ENCODE measurements at regions not wholly inside any gene's neighbourhood (a gene's known extent, or its start where the extent isn't known, plus 50 kb on each side); places are given as distances from the start of the nearest gene placed in this dataset.

GRCh38 chr10:85238676-85239075 is 910.3 kb downstream of the CCSER2 start:
- Histone ChIP-seq H3K9me3 (no peaks in the 10 kb centered on the region), H3K4me3 (no peak overlapping the region), H3K27ac (no peak overlapping the region), H3K36me3 (no peaks in the 10 kb centered on the region), H3K27me3 (ENCODE audit: low read depth) (no peaks in the 10 kb centered on the region), H3K4me1 (no peaks in the 10 kb centered on the region)
- ATAC-seq (no peak), DNase-seq (no peak)
- TF ChIP-seq, protein P1, sequence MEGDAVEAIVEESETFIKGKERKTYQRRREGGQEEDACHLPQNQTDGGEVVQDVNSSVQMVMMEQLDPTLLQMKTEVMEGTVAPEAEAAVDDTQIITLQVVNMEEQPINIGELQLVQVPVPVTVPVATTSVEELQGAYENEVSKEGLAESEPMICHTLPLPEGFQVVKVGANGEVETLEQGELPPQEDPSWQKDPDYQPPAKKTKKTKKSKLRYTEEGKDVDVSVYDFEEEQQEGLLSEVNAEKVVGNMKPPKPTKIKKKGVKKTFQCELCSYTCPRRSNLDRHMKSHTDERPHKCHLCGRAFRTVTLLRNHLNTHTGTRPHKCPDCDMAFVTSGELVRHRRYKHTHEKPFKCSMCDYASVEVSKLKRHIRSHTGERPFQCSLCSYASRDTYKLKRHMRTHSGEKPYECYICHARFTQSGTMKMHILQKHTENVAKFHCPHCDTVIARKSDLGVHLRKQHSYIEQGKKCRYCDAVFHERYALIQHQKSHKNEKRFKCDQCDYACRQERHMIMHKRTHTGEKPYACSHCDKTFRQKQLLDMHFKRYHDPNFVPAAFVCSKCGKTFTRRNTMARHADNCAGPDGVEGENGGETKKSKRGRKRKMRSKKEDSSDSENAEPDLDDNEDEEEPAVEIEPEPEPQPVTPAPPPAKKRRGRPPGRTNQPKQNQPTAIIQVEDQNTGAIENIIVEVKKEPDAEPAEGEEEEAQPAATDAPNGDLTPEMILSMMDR (IDR thresholded peaks at IDR 0.05): no peak
- intact Hi-C loops (cut with DNase I): no loop called here

- H3K4me1 ChIP-seq: no peaks in the 10 kb centered on the region
- ATAC-seq (no peak), DNase-seq (no peak)
- H3K9me3 ChIP-seq: no peaks in the 10 kb centered on the region
- no peak overlapping the region for H3K27ac ChIP-seq
- H3K4me3 ChIP-seq: no peak overlapping the region
- TF ChIP-seq, protein P1 (IDR thresholded peaks at IDR 0.05): no peak
- H3K36me3 ChIP-seq: no peaks in the 10 kb centered on the region
- intact Hi-C loops (cut with DNase I): no loop called here
- H3K27me3 ChIP-seq (ENCODE audit: low read depth): no peaks in the 10 kb centered on the region
Measured at GRCh38 chr10:85250304-85250703, 921.9 kb downstream of the CCSER2 start.

- H3K36me3 ChIP-seq: no peaks in the 10 kb centered on the region
- H3K27me3 ChIP-seq (ENCODE audit: low read depth): no peaks in the 10 kb centered on the region
- H3K27ac ChIP-seq: no peak overlapping the region
- no peaks in the 10 kb centered on the region for H3K9me3 ChIP-seq
- H3K4me1 ChIP-seq: no peaks in the 10 kb centered on the region
- no peak for ATAC-seq
- DNase-seq: no peak
- no peak overlapping the region for H3K4me3 ChIP-seq
- intact Hi-C loops (cut with DNase I): no loop called here
- TF ChIP-seq, protein P1 (IDR thresholded peaks at IDR 0.05): no peak
Measured at GRCh38 chr10:85256481-85256880, 928.1 kb downstream of the CCSER2 start.

DNA sequence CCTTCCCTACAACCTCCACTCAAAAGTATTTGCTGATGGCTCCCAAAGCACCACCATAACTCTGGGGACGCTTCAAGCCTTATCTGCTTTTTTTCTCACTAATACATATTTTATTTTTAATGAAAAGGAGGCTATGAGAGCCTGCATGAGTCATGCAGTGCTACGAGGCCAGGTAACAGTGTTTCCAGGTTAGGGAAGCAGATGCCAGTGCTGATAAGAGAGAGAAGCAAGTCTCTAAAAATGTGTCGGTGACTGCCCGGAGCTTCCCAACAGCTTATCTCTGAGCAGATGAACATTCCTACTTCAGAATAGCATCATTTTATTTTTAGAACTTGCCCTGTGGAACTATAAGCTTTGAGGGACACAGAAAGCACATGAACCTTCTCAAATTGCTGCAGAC is 931.5 kb downstream of the CCSER2 start:
- Histone ChIP-seq H3K27ac (no peak overlapping the region), H3K9me3 (no peaks in the 10 kb centered on the region), H3K4me1 (no peaks in the 10 kb centered on the region), H3K36me3 (no peaks in the 10 kb centered on the region), H3K4me3 (no peak overlapping the region), H3K27me3 (ENCODE audit: low read depth) (no peaks in the 10 kb centered on the region)
- TF ChIP-seq, protein P1 (IDR thresholded peaks at IDR 0.05): no peak
- no peak for DNase-seq
- intact Hi-C loops (cut with DNase I): no loop called here
- no peak for ATAC-seq

DNA sequence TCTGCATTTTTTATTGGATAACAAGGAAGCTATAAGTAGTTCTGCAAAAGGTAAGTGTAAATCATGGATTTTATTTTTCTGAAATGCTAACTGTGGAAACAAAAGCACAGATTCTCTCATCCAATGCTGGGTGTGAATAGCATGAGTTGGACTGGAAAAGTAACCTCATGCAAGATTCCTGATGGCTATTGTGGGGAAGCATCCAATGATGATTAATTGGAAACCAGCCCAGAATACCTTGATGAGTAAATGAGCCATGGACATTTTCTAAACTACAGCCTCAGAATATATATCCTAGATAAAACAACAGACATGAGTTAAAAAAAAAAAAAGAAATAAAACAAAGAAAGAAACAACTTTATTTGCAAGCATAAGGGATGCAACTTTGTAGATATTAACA is 934.6 kb downstream of the CCSER2 start:
- Histone ChIP-seq H3K27me3 (ENCODE audit: low read depth) (no peaks in the 10 kb centered on the region), H3K9me3 (no peaks in the 10 kb centered on the region), H3K36me3 (no peaks in the 10 kb centered on the region), H3K4me1 (no peaks in the 10 kb centered on the region), H3K27ac (no peak overlapping the region), H3K4me3 (no peak overlapping the region)
- no peak for DNase-seq
- intact Hi-C loops (cut with DNase I): no loop called here
- TF ChIP-seq, protein P1 (IDR thresholded peaks at IDR 0.05): no peak
- ATAC-seq: no peak

GRCh38 chr10:85265121-85265520 is 936.7 kb downstream of the CCSER2 start:
- DNase-seq: no peak
- no peak for ATAC-seq
- H3K4me3 ChIP-seq: no peak overlapping the region
- no peaks in the 10 kb centered on the region for H3K36me3 ChIP-seq
- no peak overlapping the region for H3K27ac ChIP-seq
- peaks cover 2% of the 10 kb centered on the region for H3K9me3 ChIP-seq
- intact Hi-C loops (cut with DNase I): no loop called here
- TF ChIP-seq, protein P1 (IDR thresholded peaks at IDR 0.05): no peak
- no peaks in the 10 kb centered on the region for H3K4me1 ChIP-seq
- no peaks in the 10 kb centered on the region for H3K27me3 ChIP-seq (ENCODE audit: low read depth)

Measured in lower lobe of right lung (tissue), 2 donors.